NB4 (cell line): ENCODE measurements at regions not wholly inside any gene's neighbourhood (a gene's known extent, or its start where the extent isn't known, plus 50 kb on each side); places are given as distances from the start of the nearest gene placed in this dataset.

Source experiments
- DNase-seq: peaks from one replicate; pipeline ENCODE4 v3.0.0; 2010; ENCODE audit warnings: low read depth
- H3K4me3 ChIP-seq: one replicate; pipeline ENCODE4 v1.5.1; 2011; ENCODE audit warnings: mild to moderate bottlenecking, low read depth, low read length, moderate library complexity
- CTCF ChIP-seq: IDR thresholded peaks from one replicate; pipeline ENCODE4 v1.5.1; 2012; ENCODE audit warnings: low read depth, low read length
- MAX ChIP-seq: IDR thresholded peaks from 2 replicates; pipeline ENCODE4 v1.6.1; 2011; ENCODE audit warnings: low read depth, low read length
- MYC ChIP-seq: IDR thresholded peaks from 2 replicates; pipeline ENCODE4 v1.6.1; 2011; ENCODE audit warnings: low read depth, low read length
- POLR2A ChIP-seq: IDR thresholded peaks from 2 replicates; pipeline ENCODE4 v1.6.1; 2011; ENCODE audit warnings: mild to moderate bottlenecking; ENCODE audit not compliant: insufficient read length; ENCODE audit errors: extremely low read depth

GRCh38 chr10:124286621-124287020, 132.1 kb downstream of the OAT start:
- H3K4me3 ChIP-seq, result no peak overlapping the region
- TF ChIP-seq MYC (no peak), POLR2A (no peak), MAX (no peak), CTCF (no peak)
- no peak for DNase-seq

GRCh38 chr10:124285587-124286527, 132.9 kb downstream of the OAT start:
- peak overlapping the region; percentile 7 for H3K4me3 ChIP-seq
- TF ChIP-seq MAX (no peak), CTCF (no peak), POLR2A (no peak), MYC (no peak)
- peak; percentile 73 for DNase-seq

GRCh38 chr10:124283949-124284250, 134.8 kb downstream of the OAT start:
- no peak for TF ChIP-seq CTCF
- no peak for TF ChIP-seq MYC
- DNase-seq, result no peak
- no peak overlapping the region for H3K4me3 ChIP-seq

- DNase-seq, result no peak
- no peak overlapping the region for H3K4me3 ChIP-seq
Observed at GRCh38 chr10:124283215-124283948, 135.3 kb downstream of the OAT start.

GRCh38 chr10:124282326-124282725, 136.4 kb downstream of the OAT start:
- no peak for DNase-seq
- TF ChIP-seq POLR2A, result no peak
- TF ChIP-seq CTCF, result no peak
- TF ChIP-seq MAX, result no peak
- TF ChIP-seq MYC, result no peak
- H3K4me3 ChIP-seq, result no peak overlapping the region

More at GRCh38 chr10:124283215-124283948, 135.3 kb downstream of the OAT start:
- TF ChIP-seq MYC (no peak), POLR2A (no peak), MAX (no peak), CTCF (no peak)
